Hepatocyte (in vitro differentiated cells): ENCODE measurements at regions not wholly inside any gene's neighbourhood (a gene's known extent, or its start where the extent isn't known, plus 50 kb on each side); places are given as distances from the start of the nearest gene placed in this dataset.

Source experiments
- DNase-seq: peaks from one replicate; pipeline ENCODE4 v3.0.0-alpha.2; 2016; ENCODE audit warnings: low spot score
- H2AFZ ChIP-seq: fragments of 200-600 bp; sonication (generic); 2 replicates; pipeline ENCODE4 v1.6.0; 2016; ENCODE audit warnings: antibody characterized with exemption, mild to moderate bottlenecking
- H3K27ac ChIP-seq: fragments of 200-600 bp; sonication (generic); 2 replicates; pipeline ENCODE4 v1.5.1; 2016; ENCODE audit warnings: mild to moderate bottlenecking
- H3K27me3 ChIP-seq: fragments of 200-600 bp; sonication (generic); 2 replicates; pipeline ENCODE4 v1.6.1; 2016
- H3K36me3 ChIP-seq: fragments of 200-600 bp; sonication (generic); replicated peaks from 2 replicates; pipeline ENCODE4 v1.5.1; 2016; ENCODE audit warnings: low read depth; ENCODE audit not compliant: insufficient read depth
- H3K4me1 ChIP-seq: fragments of 200-600 bp; sonication (generic); 2 replicates; pipeline ENCODE4 v1.5.1; 2016; ENCODE audit warnings: mild to moderate bottlenecking, moderate library complexity; ENCODE audit not compliant: insufficient read depth
- H3K4me2 ChIP-seq: fragments of 200-600 bp; sonication (generic); 2 replicates; pipeline ENCODE4 v1.6.0; 2016
- H3K4me3 ChIP-seq: fragments of 200-600 bp; sonication (generic); 2 replicates; pipeline ENCODE4 v1.5.1; 2016; ENCODE audit warnings: mild to moderate bottlenecking
- H3K79me2 ChIP-seq: fragments of 200-600 bp; sonication (generic); 2 replicates; pipeline ENCODE4 v1.6.0; 2017; ENCODE audit warnings: mild to moderate bottlenecking
- H3K9me2 ChIP-seq: fragments of 200-600 bp; sonication (generic); replicated peaks from 2 replicates; pipeline ENCODE4 v1.6.0; 2017; ENCODE audit warnings: mild to moderate bottlenecking; ENCODE audit not compliant: insufficient read depth
- H3K9me3 ChIP-seq: fragments of 200-600 bp; sonication (generic); 2 replicates; pipeline ENCODE4 v1.5.1; 2016; ENCODE audit warnings: low read depth, mild to moderate bottlenecking
- H4K20me1 ChIP-seq: fragments of 200-600 bp; sonication (generic); 2 replicates; pipeline ENCODE4 v1.6.0; 2016; ENCODE audit warnings: mild to moderate bottlenecking; ENCODE audit not compliant: insufficient read depth, poor library complexity, severe bottlenecking
- EZH2 ChIP-seq: fragments of 200-600 bp; sonication (generic); IDR thresholded peaks from 2 replicates; pipeline ENCODE4 v1.6.1; 2016; ENCODE audit warnings: antibody characterized with exemption, mild to moderate bottlenecking, borderline replicate concordance
- EZH2phosphoT487 ChIP-seq: fragments of 200-600 bp; sonication (generic); IDR thresholded peaks from one replicate; pipeline ENCODE4 v1.6.1; 2018; ENCODE audit warnings: antibody characterized with exemption, mild to moderate bottlenecking, low read depth, moderate library complexity; ENCODE audit not compliant: unreplicated experiment, severe bottlenecking
- WGBS: methylation state at CpG from one replicate; pipeline ENCODE4 v1.1.6; 2016; ENCODE audit warnings: low lambda C conversion rate; ENCODE audit errors: missing lambda C conversion rate; 5-methylcytosine and 5-hydroxymethylcytosine counted together
- TF ChIP-seq, protein P1 (sequence below): fragments of 200-600 bp; sonication (generic); IDR thresholded peaks from 2 replicates; pipeline ENCODE4 v1.5.1; 2016; ENCODE audit warnings: antibody characterized with exemption, mild to moderate bottlenecking; ENCODE audit not compliant: poor library complexity

DNA sequence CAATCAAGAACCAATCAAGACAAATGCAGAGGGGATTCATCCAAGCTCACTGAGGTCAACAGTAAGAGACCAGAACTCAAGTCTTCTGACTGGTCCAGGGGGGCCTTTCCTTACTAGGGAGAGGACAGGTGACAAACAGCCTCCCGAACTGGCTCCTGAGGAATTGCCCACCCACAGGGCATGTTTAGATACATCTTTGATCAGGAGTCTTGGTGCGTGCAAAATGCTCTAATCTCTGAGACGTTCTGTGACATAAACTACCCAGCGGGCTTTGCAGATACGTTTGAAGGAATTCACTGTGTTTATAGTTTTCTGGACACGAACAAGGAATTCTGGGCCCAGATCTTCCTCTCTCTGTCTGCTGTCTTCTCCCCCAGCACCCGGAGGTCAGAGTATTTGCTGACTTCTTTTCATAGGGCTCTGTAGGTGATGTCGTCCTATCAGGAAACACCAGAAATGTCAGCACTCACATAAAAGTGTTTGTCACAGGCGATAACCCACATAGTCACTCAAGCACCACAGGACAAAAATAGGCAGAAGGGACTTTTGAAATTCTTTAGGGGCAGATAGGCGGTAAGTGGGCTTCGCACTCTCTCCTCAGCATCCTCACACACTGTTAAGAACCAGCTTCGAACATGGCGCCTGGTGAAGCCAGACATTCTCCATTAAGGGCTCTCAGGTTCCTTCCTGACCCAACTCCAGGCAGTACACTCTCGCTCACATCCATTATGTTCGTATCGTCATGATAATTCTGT lies 349.0 kb downstream of the CYRIA start:
- Histone ChIP-seq H3K4me1 (peaks cover 26% of the 10 kb centered on the region), H3K79me2 (no peaks in the 10 kb centered on the region), H2AFZ (no peak overlapping the region), H4K20me1 (no peaks in the 10 kb centered on the region), H3K36me3 (no peaks in the 10 kb centered on the region), H3K4me2 (no peak overlapping the region), H3K4me3 (no peak overlapping the region), H3K27me3 (no peaks in the 10 kb centered on the region), H3K9me2 (no peaks in the 10 kb centered on the region), H3K27ac (no peak overlapping the region), H3K9me3 (no peaks in the 10 kb centered on the region)
- DNase-seq = no peak
- TF ChIP-seq, protein P1, sequence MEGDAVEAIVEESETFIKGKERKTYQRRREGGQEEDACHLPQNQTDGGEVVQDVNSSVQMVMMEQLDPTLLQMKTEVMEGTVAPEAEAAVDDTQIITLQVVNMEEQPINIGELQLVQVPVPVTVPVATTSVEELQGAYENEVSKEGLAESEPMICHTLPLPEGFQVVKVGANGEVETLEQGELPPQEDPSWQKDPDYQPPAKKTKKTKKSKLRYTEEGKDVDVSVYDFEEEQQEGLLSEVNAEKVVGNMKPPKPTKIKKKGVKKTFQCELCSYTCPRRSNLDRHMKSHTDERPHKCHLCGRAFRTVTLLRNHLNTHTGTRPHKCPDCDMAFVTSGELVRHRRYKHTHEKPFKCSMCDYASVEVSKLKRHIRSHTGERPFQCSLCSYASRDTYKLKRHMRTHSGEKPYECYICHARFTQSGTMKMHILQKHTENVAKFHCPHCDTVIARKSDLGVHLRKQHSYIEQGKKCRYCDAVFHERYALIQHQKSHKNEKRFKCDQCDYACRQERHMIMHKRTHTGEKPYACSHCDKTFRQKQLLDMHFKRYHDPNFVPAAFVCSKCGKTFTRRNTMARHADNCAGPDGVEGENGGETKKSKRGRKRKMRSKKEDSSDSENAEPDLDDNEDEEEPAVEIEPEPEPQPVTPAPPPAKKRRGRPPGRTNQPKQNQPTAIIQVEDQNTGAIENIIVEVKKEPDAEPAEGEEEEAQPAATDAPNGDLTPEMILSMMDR = no peak
- no peak for TF ChIP-seq EZH2
- no peak for TF ChIP-seq EZH2phosphoT487
- WGBS = 76% methylated on average over 16 of the region's 16 CpGs

DNA sequence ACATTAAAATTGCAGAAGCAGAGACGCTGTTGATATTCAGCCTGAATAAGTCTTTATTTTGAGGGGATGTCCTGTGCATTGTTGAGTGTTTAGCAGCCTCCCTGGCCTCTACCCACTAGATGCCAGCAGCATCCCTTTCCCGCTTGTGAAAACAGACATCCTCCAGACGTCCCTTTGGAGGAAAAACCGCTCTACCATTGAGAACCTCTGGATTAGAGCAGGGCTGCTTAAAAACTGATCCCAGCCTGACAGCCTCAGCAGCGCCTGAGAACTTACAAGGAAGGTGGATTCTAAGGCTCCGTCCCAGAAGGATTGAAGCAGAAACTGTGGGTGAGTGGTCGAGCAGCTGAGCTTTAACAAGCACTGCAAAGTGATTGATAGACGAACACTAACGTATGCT lies 349.7 kb downstream of the CYRIA start:
- H2AFZ ChIP-seq = no peak overlapping the region
- H3K36me3 ChIP-seq = no peaks in the 10 kb centered on the region
- H3K4me3 ChIP-seq = no peak overlapping the region
- no peaks in the 10 kb centered on the region for H3K79me2 ChIP-seq
- H4K20me1 ChIP-seq = no peaks in the 10 kb centered on the region
- no peaks in the 10 kb centered on the region for H3K27me3 ChIP-seq
- no peaks in the 10 kb centered on the region for H3K9me3 ChIP-seq
- H3K9me2 ChIP-seq = no peaks in the 10 kb centered on the region
- peaks cover 26% of the 10 kb centered on the region for H3K4me1 ChIP-seq
- H3K4me2 ChIP-seq = no peak overlapping the region
- TF ChIP-seq EZH2phosphoT487 (no peak), EZH2 (no peak)
- TF ChIP-seq, protein P1 = no peak
- WGBS = 60% methylated on average over 9 of the region's 9 CpGs
- H3K27ac ChIP-seq = no peak overlapping the region
- DNase-seq = no peak

DNA sequence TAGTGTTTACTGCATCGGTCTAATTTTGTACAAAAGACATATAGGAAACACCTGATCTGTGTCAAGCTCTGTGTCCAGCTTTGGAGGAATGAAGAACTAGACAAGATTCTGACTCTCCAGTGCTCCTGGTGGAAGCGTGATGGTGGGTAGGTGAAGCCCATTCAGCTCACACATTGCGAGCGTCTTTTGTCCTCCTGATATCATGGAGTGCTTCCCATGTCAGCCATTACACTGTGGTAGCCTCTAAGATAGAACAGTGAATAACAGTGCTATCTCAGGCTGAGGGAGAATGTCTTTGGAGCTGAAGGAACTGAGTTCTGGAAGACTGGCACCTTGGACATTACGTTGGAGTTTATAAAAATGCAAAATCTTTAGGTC lies 350.2 kb downstream of the CYRIA start:
- Histone ChIP-seq H3K27me3 (no peaks in the 10 kb centered on the region), H3K36me3 (no peaks in the 10 kb centered on the region), H3K4me2 (no peak overlapping the region), H2AFZ (no peak overlapping the region), H3K79me2 (no peaks in the 10 kb centered on the region), H3K4me3 (no peak overlapping the region), H3K9me3 (no peaks in the 10 kb centered on the region), H3K27ac (no peak overlapping the region), H4K20me1 (no peaks in the 10 kb centered on the region), H3K9me2 (no peaks in the 10 kb centered on the region), H3K4me1 (peaks cover 26% of the 10 kb centered on the region)
- no peak for DNase-seq
- WGBS = 75% methylated on average over 5 of the region's 5 CpGs
- TF ChIP-seq, protein P1 = no peak
- TF ChIP-seq EZH2phosphoT487 = no peak
- no peak for TF ChIP-seq EZH2
